GM18867 (cell line): ENCODE measurements at regions not wholly inside any gene's neighbourhood (a gene's known extent, or its start where the extent isn't known, plus 50 kb on each side); places are given as distances from the start of the nearest gene placed in this dataset.

ENCODE experiments used
- ATAC-seq: cut with Tn5 transposase; IDR thresholded peaks from one replicate; pipeline ENCODE4 v1.9.1; 2021; ENCODE audit warnings: mild to moderate bottlenecking, moderate library complexity; ENCODE audit not compliant: unreplicated experiment

GRCh38 chr12:28876196-28876798, 272.8 kb upstream of the FAR2 start:
- ATAC-seq = no peak

GRCh38 chr12:28877854-28878253, 271.2 kb upstream of the FAR2 start:
- ATAC-seq = no peak

GRCh38 chr12:28878629-28879028, 270.4 kb upstream of the FAR2 start:
- no peak for ATAC-seq

GRCh38 chr12:28879379-28879778, 269.7 kb upstream of the FAR2 start:
- ATAC-seq = peak; percentile 87

- ATAC-seq = no peak
Measured at GRCh38 chr12:28882444-28882843, 266.6 kb upstream of the FAR2 start.

- no peak for ATAC-seq
Measured at GRCh38 chr12:28883406-28883997, 265.6 kb upstream of the FAR2 start.

- no peak for ATAC-seq
Measured at GRCh38 chr12:28884904-28885679, 264.0 kb upstream of the FAR2 start.

- ATAC-seq = no peak
Measured at GRCh38 chr12:28885928-28886327, 263.1 kb upstream of the FAR2 start.

- ATAC-seq = no peak
Measured at GRCh38 chr12:28887461-28887990, 261.6 kb upstream of the FAR2 start.

- no peak for ATAC-seq
Measured at GRCh38 chr12:28890664-28891063, 258.4 kb upstream of the FAR2 start.

GRCh38 chr12:28891126-28891525, 258.0 kb upstream of the FAR2 start:
- no peak for ATAC-seq

GRCh38 chr12:28893365-28893764, 255.7 kb upstream of the FAR2 start:
- ATAC-seq = no peak

GRCh38 chr12:28893856-28894255, 255.2 kb upstream of the FAR2 start:
- no peak for ATAC-seq

- no peak for ATAC-seq
Measured at GRCh38 chr12:28896421-28896820, 252.7 kb upstream of the FAR2 start.

- no peak for ATAC-seq
Measured at GRCh38 chr12:28898038-28898437, 251.0 kb upstream of the FAR2 start.

- no peak for ATAC-seq
Measured at GRCh38 chr12:28899951-28900350, 249.1 kb upstream of the FAR2 start.

GRCh38 chr12:28905220-28905955, 243.7 kb upstream of the FAR2 start:
- ATAC-seq = no peak

- no peak for ATAC-seq
Measured at GRCh38 chr12:28908646-28909045, 240.4 kb upstream of the FAR2 start.

GRCh38 chr12:28909291-28909690, 239.8 kb upstream of the FAR2 start:
- ATAC-seq = no peak

GRCh38 chr12:28925719-28926376, 223.2 kb upstream of the FAR2 start:
- ATAC-seq = no peak

- no peak for ATAC-seq
Measured at GRCh38 chr12:28930704-28931103, 218.4 kb upstream of the FAR2 start.
